GM12891 (cell line): ENCODE measurements at regions not wholly inside any gene's neighbourhood (a gene's known extent, or its start where the extent isn't known, plus 50 kb on each side); places are given as distances from the start of the nearest gene placed in this dataset.

Source experiments
- DNase-seq: peaks from one replicate; pipeline ENCODE4 v3.0.0; 2011; ENCODE audit warnings: low spot score; ENCODE audit not compliant: insufficient read length
- FAIRE-seq: peaks from 2 replicates; lab custom pipeline; 2011; peaks lifted over from hg19 to GRCh38; lab: Jason Lieb, UNC
- PAX5 ChIP-seq: IDR thresholded peaks from 2 replicates; pipeline ENCODE4 v1.6.1; 2011; ENCODE audit warnings: low read length, moderate library complexity, mild to moderate bottlenecking; ENCODE audit not compliant: insufficient read depth, severe bottlenecking
- POLR2A ChIP-seq: IDR thresholded peaks from 2 replicates; pipeline ENCODE4 v1.6.1; 2011; ENCODE audit warnings: low read depth, low read length, control low read depth
- POLR2AphosphoS5 ChIP-seq: IDR thresholded peaks from 2 replicates; pipeline ENCODE4 v1.6.1; 2011; ENCODE audit warnings: low read depth, low read length, control low read depth
- POU2F2 ChIP-seq: IDR thresholded peaks from 2 replicates; pipeline ENCODE4 v1.6.1; 2011; ENCODE audit warnings: low read depth, mild to moderate bottlenecking, control low read depth, low read length, moderate library complexity
- SPI1 ChIP-seq: IDR thresholded peaks from 2 replicates; pipeline ENCODE4 v1.6.1; 2011; ENCODE audit warnings: low read depth, low read length, control low read depth
- TAF1 ChIP-seq: IDR thresholded peaks from 2 replicates; pipeline ENCODE4 v1.6.1; 2011; ENCODE audit warnings: low read depth, low read length, control low read depth

GRCh38 chr3:164186095-164186494 lies 892.2 kb downstream of the SI start:
- DNase-seq (no peak), FAIRE-seq (no peak)
- TF ChIP-seq TAF1: no peak
- no peak for TF ChIP-seq POU2F2
- TF ChIP-seq PAX5: no peak
- no peak for TF ChIP-seq SPI1
- TF ChIP-seq POLR2A: no peak
- no peak for TF ChIP-seq POLR2AphosphoS5

- no peak for FAIRE-seq
- TF ChIP-seq POLR2A (no peak), PAX5 (no peak)
Observed at GRCh38 chr3:164179110-164179774, 899.1 kb downstream of the SI start.

GRCh38 chr3:164174059-164174458 lies 904.2 kb downstream of the SI start:
- FAIRE-seq (no peak), DNase-seq (no peak)

More at GRCh38 chr3:164179110-164179774, 899.1 kb downstream of the SI start:
- DNase-seq: no peak

DNA sequence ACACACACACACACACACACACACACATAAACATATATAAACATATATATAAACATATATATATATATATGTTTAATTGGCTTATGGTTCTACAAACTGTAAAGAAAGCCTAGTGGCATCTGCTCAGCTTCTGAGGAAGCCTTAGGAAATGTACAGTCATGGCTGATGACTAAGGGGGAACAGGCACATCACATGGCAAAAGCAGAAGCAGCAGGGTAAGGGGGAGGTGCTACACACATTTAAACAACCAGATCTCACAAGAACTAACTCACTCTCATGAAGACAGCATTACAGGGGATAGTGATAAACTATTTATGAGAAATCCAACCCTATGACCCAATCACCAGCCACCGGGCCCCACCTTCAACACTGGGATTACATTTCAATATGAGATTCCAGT lies 922.9 kb downstream of the SI start:
- FAIRE-seq: no peak
- no peak for TF ChIP-seq SPI1
- TF ChIP-seq PAX5: no peak
- TF ChIP-seq POLR2A: no peak
- TF ChIP-seq POLR2AphosphoS5: no peak
- no peak for TF ChIP-seq POU2F2
- no peak for TF ChIP-seq TAF1
- no peak for DNase-seq

More at GRCh38 chr3:164174059-164174458, 904.2 kb downstream of the SI start:
- TF ChIP-seq POLR2A: no peak
- TF ChIP-seq PAX5: no peak
- TF ChIP-seq POLR2AphosphoS5: no peak
- TF ChIP-seq POU2F2: no peak
- TF ChIP-seq TAF1: no peak
- no peak for TF ChIP-seq SPI1

GRCh38 chr3:164144824-164145223 lies 933.5 kb downstream of the SI start:
- TF ChIP-seq POLR2A (no peak), POU2F2 (no peak), SPI1 (no peak)
- no peak for FAIRE-seq

GRCh38 chr3:164132878-164133277 lies 945.4 kb downstream of the SI start:
- FAIRE-seq (no peak), DNase-seq (no peak)
- no peak for TF ChIP-seq POLR2A
- TF ChIP-seq POLR2AphosphoS5: no peak
- TF ChIP-seq SPI1: no peak
- no peak for TF ChIP-seq POU2F2
- no peak for TF ChIP-seq PAX5
- no peak for TF ChIP-seq TAF1

More at GRCh38 chr3:164144824-164145223, 933.5 kb downstream of the SI start:
- no peak for DNase-seq

DNA sequence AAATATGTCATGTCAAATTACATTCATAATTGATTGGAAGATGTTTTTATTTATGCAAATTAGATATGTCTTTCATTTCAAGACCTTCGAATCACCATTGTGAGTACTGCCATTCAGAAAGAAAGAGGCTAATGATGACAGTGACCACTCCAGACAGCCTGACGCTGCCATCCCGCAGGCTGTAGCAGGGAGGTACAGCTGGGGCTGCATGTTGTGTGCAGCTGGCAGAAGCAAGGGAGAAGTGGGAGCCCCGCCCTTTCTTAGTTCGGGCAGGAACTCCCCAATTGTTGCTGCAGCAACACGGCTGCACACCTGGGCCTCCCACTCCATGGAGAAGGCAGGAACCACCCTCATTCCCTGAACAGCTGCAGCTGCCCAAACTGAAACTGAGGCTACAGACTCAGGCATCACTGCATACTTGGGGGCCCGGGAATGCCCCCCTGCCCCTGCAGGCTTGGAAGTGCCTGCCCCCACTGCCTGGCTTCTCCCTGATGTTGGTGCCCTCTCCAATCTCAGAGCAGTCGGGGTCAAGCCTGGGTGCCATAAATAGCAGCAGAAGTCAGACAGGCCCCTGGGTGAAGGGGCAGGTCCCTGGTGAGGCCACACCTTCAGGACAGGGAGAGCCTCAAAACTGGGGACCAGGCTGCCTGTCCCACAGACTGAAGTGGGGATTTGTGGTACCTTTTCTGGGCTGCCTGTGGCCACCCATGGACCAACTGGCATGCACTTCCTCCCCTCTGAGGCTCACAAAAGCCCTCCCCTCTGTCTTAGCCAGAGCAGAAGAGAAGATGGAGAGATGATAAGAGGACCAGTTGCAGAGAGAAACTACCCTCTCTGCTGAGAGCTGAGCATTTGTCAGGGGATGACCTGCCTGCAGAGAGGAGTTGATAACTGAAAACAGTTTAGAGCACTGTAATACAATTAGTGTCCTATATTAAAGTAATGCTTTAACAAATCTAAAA lies 964.6 kb downstream of the SI start:
- FAIRE-seq (no peak), DNase-seq (no peak)
- TF ChIP-seq POLR2AphosphoS5 (no peak), POU2F2 (no peak), PAX5 (no peak), POLR2A (no peak), SPI1 (no peak), TAF1 (no peak)

DNA sequence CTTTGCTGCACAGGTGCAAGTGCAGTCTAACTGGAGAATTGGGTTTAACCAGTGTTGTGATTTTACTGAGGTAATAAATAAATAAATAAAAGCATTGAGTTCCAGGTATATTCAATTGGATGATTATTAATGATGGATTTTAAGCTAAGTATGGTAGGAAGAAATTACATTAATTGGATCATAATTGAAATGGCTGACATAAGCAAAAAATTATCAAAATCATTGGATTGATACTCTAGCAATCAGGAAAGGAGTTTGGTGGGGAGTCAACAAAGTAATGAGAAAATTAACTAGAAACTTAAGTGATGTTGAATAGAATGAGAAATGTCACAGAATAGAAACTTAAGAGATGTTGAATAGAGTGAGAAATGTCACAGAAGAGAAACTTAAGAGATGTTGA lies 981.9 kb downstream of the SI start:
- TF ChIP-seq POU2F2 (no peak), PAX5 (no peak), POLR2A (no peak), TAF1 (no peak), SPI1 (no peak), POLR2AphosphoS5 (no peak)
- FAIRE-seq (no peak), DNase-seq (no peak)

DNA sequence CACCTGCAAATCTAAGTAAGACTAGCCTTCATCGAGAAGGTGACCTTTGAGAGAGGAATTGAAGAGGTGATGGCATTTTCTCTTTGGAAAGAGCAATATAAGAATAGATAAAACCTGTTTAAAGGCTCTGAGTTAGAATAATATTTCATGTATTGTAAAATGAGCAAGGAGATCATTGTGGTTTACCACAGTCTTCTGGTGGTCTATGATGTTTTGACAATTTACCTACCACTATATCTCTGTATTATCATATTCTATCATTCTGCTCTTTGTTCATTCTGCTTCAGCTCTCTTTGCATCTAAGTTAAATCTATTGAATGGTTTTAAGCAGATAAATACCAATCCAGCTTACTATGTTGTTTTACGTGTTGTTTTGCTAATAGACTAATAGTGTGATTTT lies 982.3 kb downstream of the SI start:
- DNase-seq (no peak), FAIRE-seq (no peak)
- TF ChIP-seq TAF1 (no peak), POLR2AphosphoS5 (no peak), POU2F2 (no peak), POLR2A (no peak), SPI1 (no peak), PAX5 (no peak)
